GM23338 (cell line): ENCODE measurements at regions not wholly inside any gene's neighbourhood (a gene's known extent, or its start where the extent isn't known, plus 50 kb on each side); places are given as distances from the start of the nearest gene placed in this dataset.
"Not testable (repeated sequence)": the region's sequence is repeated elsewhere in the genome, so short reads cannot be mapped to it uniquely, and the experiment has no call there.

Experiments used
- ATAC-seq: fragments of 200-7000 bp; cut with Tn5 transposase; 3 replicates; pipeline ENCODE4 v1.9.1; 2020
- DNase-seq: peaks from one replicate; pipeline ENCODE4 v3.0.0-alpha.2; 2015; ENCODE audit warnings: low spot score
- H2AFZ ChIP-seq: fragments of 200-600 bp; sonication (generic); 2 replicates; pipeline ENCODE4 v1.8.0; 2016; ENCODE audit warnings: antibody characterized with exemption, mild to moderate bottlenecking, moderate library complexity
- H3F3A ChIP-seq: fragments of 200-600 bp; sonication (generic); replicated peaks from 2 replicates; pipeline ENCODE4 v1.8.0; 2017; ENCODE audit warnings: antibody characterized with exemption, mixed run types, low read depth
- H3K27ac ChIP-seq: fragments of 200-600 bp; sonication (generic); 2 replicates; pipeline ENCODE4 v1.6.1; 2016; ENCODE audit warnings: low read depth
- H3K27me3 ChIP-seq: fragments of 200-600 bp; sonication (generic); 2 replicates; pipeline ENCODE4 v1.8.0; 2016; ENCODE audit warnings: mild to moderate bottlenecking, mixed run types, moderate library complexity; ENCODE audit not compliant: insufficient read depth
- H3K36me3 ChIP-seq: fragments of 200-600 bp; sonication (generic); 2 replicates; pipeline ENCODE4 v1.8.0; 2016; ENCODE audit warnings: mild to moderate bottlenecking; ENCODE audit not compliant: insufficient read depth
- H3K4me1 ChIP-seq: fragments of 200-600 bp; sonication (generic); 2 replicates; pipeline ENCODE4 v1.8.0; 2016; ENCODE audit warnings: mild to moderate bottlenecking, moderate library complexity; ENCODE audit not compliant: insufficient read depth
- H3K4me2 ChIP-seq: fragments of 200-600 bp; sonication (generic); 2 replicates; pipeline ENCODE4 v1.7.1; 2017; ENCODE audit warnings: mixed run types
- H3K4me3 ChIP-seq: fragments of 200-600 bp; sonication (generic); 2 replicates; pipeline ENCODE4 v1.6.1; 2016; ENCODE audit warnings: mixed run types
- H3K79me2 ChIP-seq: fragments of 200-600 bp; sonication (generic); replicated peaks from 2 replicates; pipeline ENCODE4 v1.8.0; 2017; ENCODE audit warnings: mild to moderate bottlenecking; ENCODE audit not compliant: insufficient read depth
- H3K9me2 ChIP-seq: fragments of 200-600 bp; sonication (generic); 2 replicates; pipeline ENCODE4 v1.8.0; 2017; ENCODE audit not compliant: insufficient read depth
- H4K20me1 ChIP-seq: fragments of 200-600 bp; sonication (generic); replicated peaks from 2 replicates; pipeline ENCODE4 v1.8.0; 2017; ENCODE audit warnings: mild to moderate bottlenecking; ENCODE audit not compliant: insufficient read depth
- H3K27ac Mint-ChIP-seq: 2 replicates; pipeline ENCODE4 v1.8.0; 2020; ENCODE audit warnings: inconsistent platforms, mild to moderate bottlenecking, moderate library complexity, mixed read lengths
- H3K27me3 Mint-ChIP-seq: 3 replicates; pipeline ENCODE4 v1.8.0; 2022; ENCODE audit warnings: low read depth, mild to moderate bottlenecking, moderate library complexity, mixed read lengths, inconsistent platforms; ENCODE audit not compliant: insufficient read depth, poor library complexity
- H3K36me3 Mint-ChIP-seq: 3 replicates; pipeline ENCODE4 v1.8.0; 2021; ENCODE audit warnings: low read depth, mild to moderate bottlenecking, inconsistent platforms, moderate library complexity, mixed read lengths
- H3K4me1 Mint-ChIP-seq: 3 replicates; pipeline ENCODE4 v1.8.0; 2020; ENCODE audit warnings: mild to moderate bottlenecking, inconsistent platforms, mixed read lengths
- H3K4me3 Mint-ChIP-seq: 3 replicates; pipeline ENCODE4 v1.8.0; 2021; ENCODE audit warnings: moderate library complexity, mild to moderate bottlenecking, inconsistent platforms, mixed read lengths
- H3K9me3 Mint-ChIP-seq: 3 replicates; pipeline ENCODE4 v1.8.0; 2020; ENCODE audit warnings: moderate library complexity, mild to moderate bottlenecking, inconsistent platforms, mixed read lengths
- CREB1 ChIP-seq: fragments of 250-450 bp; sonication (Bioruptor Pico); IDR thresholded peaks from 2 replicates; pipeline ENCODE4 v1.5.0; 2020; ENCODE audit warnings: low read depth, mild to moderate bottlenecking, moderate library complexity
- ETS1 ChIP-seq: IDR thresholded peaks from 2 replicates; pipeline ENCODE4 v1.6.1; 2016; ENCODE audit warnings: antibody characterized with exemption
- EZH2phosphoT487 ChIP-seq: fragments of 200-600 bp; sonication (generic); IDR thresholded peaks from one replicate; pipeline ENCODE4 v1.8.1; 2018; ENCODE audit warnings: antibody characterized with exemption; ENCODE audit not compliant: unreplicated experiment
- JUNB ChIP-seq: IDR thresholded peaks from one replicate; pipeline ENCODE4 v1.6.1; 2016; ENCODE audit warnings: antibody characterized with exemption; ENCODE audit not compliant: unreplicated experiment
- NANOG ChIP-seq: IDR thresholded peaks from 2 replicates; pipeline ENCODE4 v1.6.1; 2016; ENCODE audit warnings: antibody characterized with exemption, borderline replicate concordance
- POLR2AphosphoS5 ChIP-seq: IDR thresholded peaks from 2 replicates; pipeline ENCODE4 v1.6.1; 2016; ENCODE audit warnings: antibody characterized with exemption, low read depth
- STAT1 ChIP-seq: IDR thresholded peaks from one replicate; pipeline ENCODE4 v1.6.1; 2016; ENCODE audit warnings: antibody characterized with exemption; ENCODE audit not compliant: unreplicated experiment
- TF ChIP-seq, protein P1 (sequence below): fragments of 250-450 bp; sonication (Bioruptor Pico); IDR thresholded peaks from 2 replicates; pipeline ENCODE4 v1.5.0; 2020; ENCODE audit warnings: mild to moderate bottlenecking, moderate library complexity
- TF ChIP-seq, protein P2 (sequence below), 2 experiments: fragments of 200-600 bp in 1 of 2; sonication (generic) in 1 of 2; conservative IDR thresholded peaks; 2 replicates each; pipeline versions ENCODE4 v1.5.1 to v1.6.1; 2016 to 2017; ENCODE audit warnings: antibody characterized with exemption in 2 of 2, low read depth in 2 of 2, mild to moderate bottlenecking in 2 of 2, moderate library complexity in 1 of 2

DNA sequence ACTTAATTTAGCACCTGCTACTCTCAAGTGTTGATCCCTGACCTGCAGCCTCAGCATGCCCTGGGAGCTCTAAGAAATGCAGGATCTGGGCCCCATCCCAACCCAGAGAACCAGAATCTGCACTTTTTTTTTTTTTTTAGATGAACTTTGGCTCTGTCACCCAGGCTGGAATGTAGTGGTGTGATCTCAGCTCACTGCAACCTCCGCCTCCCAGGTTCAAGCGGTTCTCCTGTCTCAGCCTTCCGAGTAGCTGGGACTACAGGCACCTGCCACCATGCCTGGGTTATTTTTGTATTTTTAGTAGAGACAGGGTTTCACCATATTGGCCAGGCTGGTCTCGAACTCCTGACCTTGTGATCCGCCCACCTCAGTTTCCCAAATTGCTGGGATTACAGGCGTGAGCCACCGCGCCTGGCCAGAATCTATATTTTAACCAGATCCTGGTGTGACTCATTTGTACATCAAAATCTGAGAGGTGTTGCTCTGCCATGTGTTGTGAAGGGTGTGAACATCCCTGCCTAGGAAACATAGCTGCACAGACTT, 92.4 kb upstream of the SH3BP4 start:
- not testable (repeated sequence) for H2AFZ ChIP-seq, H3K79me2 ChIP-seq, H3F3A ChIP-seq, H3K9me2 ChIP-seq, H3K27me3 ChIP-seq, H4K20me1 ChIP-seq, H3K36me3 Mint-ChIP-seq, H3K27ac Mint-ChIP-seq, H3K4me2 ChIP-seq, ATAC-seq, H3K4me1 ChIP-seq, H3K4me3 Mint-ChIP-seq, H3K27me3 Mint-ChIP-seq, DNase-seq, H3K4me3 ChIP-seq, H3K4me1 Mint-ChIP-seq, H3K9me3 Mint-ChIP-seq, H3K36me3 ChIP-seq, H3K27ac ChIP-seq

DNA sequence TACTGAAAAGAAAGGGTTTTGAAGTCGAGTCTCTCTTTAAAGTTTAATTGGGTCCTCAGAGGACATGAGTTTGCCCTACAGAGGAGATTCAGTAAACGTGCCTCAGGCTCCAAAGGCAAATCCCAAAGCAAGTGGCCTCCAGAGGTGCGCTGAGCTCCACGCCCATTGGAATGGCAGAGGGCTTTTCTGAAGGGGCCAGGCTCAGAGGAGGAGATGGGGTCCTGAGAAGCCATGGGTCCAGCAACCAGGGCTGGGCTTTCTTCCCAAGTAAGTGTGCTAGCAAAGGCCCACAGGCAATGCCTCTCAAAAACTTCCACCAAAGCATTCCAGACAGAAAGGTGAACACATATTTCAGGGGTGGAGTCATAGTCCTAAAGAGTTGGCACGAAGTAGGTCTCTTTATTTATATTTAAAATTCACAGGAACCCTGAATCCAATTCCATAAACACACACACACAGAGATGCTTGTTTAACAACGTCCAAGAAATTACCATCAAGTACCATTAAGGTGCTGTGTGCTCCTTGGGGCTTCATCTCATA, 93.0 kb upstream of the SH3BP4 start:
- Mint-ChIP-seq H3K4me1 (peaks cover 7% of the 10 kb centered on the region), H3K9me3 (no peaks in the 10 kb centered on the region; the same call in 2 of the 3 replicates), H3K4me3 (no peak overlapping the region), H3K27ac (no peak overlapping the region), H3K36me3 (no peaks in the 10 kb centered on the region), H3K27me3 (peaks cover 2% of the 10 kb centered on the region)
- Histone ChIP-seq H3K27me3 (no peaks in the 10 kb centered on the region), H3F3A (no peaks in the 10 kb centered on the region), H3K9me2 (no peaks in the 10 kb centered on the region), H3K79me2 (no peaks in the 10 kb centered on the region), H3K36me3 (no peaks in the 10 kb centered on the region), H3K4me2 (no peak overlapping the region), H3K27ac (no peak overlapping the region), H4K20me1 (no peaks in the 10 kb centered on the region), H2AFZ (no peak overlapping the region; the same call in 1 of the 2 replicates), H3K4me1 (peaks cover 4% of the 10 kb centered on the region; the same call in 1 of the 2 replicates), H3K4me3 (no peak overlapping the region)
- DNase-seq, result no peak
- ATAC-seq, result no peak
- TF ChIP-seq ETS1 (no peak), EZH2phosphoT487 (no peak), NANOG (no peak), CREB1 (CRISPR knock-in tag) (no peak), JUNB (no peak), POLR2AphosphoS5 (no peak), STAT1 (no peak)
- TF ChIP-seq, protein P1, sequence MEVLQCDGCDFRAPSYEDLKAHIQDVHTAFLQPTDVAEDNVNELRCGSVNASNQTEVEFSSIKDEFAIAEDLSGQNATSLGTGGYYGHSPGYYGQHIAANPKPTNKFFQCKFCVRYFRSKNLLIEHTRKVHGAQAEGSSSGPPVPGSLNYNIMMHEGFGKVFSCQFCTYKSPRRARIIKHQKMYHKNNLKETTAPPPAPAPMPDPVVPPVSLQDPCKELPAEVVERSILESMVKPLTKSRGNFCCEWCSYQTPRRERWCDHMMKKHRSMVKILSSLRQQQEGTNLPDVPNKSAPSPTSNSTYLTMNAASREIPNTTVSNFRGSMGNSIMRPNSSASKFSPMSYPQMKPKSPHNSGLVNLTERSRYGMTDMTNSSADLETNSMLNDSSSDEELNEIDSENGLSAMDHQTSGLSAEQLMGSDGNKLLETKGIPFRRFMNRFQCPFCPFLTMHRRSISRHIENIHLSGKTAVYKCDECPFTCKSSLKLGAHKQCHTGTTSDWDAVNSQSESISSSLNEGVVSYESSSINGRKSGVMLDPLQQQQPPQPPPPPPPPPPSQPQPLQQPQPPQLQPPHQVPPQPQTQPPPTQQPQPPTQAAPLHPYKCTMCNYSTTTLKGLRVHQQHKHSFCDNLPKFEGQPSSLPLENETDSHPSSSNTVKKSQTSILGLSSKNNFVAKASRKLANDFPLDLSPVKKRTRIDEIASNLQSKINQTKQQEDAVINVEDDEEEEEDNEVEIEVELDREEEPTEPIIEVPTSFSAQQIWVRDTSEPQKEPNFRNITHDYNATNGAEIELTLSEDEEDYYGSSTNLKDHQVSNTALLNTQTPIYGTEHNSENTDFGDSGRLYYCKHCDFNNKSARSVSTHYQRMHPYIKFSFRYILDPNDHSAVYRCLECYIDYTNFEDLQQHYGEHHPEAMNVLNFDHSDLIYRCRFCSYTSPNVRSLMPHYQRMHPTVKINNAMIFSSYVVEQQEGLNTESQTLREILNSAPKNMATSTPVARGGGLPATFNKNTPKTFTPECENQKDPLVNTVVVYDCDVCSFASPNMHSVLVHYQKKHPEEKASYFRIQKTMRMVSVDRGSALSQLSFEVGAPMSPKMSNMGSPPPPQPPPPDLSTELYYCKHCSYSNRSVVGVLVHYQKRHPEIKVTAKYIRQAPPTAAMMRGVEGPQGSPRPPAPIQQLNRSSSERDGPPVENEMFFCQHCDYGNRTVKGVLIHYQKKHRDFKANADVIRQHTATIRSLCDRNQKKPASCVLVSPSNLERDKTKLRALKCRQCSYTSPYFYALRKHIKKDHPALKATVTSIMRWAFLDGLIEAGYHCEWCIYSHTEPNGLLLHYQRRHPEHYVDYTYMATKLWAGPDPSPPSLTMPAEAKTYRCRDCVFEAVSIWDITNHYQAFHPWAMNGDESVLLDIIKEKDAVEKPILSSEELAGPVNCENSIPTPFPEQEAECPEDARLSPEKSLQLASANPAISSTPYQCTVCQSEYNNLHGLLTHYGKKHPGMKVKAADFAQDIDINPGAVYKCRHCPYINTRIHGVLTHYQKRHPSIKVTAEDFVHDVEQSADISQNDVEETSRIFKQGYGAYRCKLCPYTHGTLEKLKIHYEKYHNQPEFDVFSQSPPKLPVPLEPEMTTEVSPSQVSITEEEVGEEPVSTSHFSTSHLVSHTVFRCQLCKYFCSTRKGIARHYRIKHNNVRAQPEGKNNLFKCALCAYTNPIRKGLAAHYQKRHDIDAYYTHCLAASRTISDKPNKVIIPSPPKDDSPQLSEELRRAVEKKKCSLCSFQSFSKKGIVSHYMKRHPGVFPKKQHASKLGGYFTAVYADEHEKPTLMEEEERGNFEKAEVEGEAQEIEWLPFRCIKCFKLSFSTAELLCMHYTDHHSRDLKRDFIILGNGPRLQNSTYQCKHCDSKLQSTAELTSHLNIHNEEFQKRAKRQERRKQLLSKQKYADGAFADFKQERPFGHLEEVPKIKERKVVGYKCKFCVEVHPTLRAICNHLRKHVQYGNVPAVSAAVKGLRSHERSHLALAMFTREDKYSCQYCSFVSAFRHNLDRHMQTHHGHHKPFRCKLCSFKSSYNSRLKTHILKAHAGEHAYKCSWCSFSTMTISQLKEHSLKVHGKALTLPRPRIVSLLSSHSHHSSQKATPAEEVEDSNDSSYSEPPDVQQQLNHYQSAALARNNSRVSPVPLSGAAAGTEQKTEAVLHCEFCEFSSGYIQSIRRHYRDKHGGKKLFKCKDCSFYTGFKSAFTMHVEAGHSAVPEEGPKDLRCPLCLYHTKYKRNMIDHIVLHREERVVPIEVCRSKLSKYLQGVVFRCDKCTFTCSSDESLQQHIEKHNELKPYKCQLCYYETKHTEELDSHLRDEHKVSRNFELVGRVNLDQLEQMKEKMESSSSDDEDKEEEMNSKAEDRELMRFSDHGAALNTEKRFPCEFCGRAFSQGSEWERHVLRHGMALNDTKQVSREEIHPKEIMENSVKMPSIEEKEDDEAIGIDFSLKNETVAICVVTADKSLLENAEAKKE (CRISPR knock-in tag), result no peak
- TF ChIP-seq, protein P2, sequence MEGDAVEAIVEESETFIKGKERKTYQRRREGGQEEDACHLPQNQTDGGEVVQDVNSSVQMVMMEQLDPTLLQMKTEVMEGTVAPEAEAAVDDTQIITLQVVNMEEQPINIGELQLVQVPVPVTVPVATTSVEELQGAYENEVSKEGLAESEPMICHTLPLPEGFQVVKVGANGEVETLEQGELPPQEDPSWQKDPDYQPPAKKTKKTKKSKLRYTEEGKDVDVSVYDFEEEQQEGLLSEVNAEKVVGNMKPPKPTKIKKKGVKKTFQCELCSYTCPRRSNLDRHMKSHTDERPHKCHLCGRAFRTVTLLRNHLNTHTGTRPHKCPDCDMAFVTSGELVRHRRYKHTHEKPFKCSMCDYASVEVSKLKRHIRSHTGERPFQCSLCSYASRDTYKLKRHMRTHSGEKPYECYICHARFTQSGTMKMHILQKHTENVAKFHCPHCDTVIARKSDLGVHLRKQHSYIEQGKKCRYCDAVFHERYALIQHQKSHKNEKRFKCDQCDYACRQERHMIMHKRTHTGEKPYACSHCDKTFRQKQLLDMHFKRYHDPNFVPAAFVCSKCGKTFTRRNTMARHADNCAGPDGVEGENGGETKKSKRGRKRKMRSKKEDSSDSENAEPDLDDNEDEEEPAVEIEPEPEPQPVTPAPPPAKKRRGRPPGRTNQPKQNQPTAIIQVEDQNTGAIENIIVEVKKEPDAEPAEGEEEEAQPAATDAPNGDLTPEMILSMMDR (conservative IDR thresholded peaks at IDR 0.05; ENCODE audit: low read depth in 2 of 2), result no peak
